Stimulated activated CD4-positive, alpha-beta T cell treated with anti-CD3 and anti-CD28 coated beads, TNF-alpha, amount 100 ng/mL, for 24 hours (primary cell): ENCODE measurements at regions not wholly inside any gene's neighbourhood (a gene's known extent, or its start where the extent isn't known, plus 50 kb on each side); places are given as distances from the start of the nearest gene placed in this dataset.

ENCODE experiments used
- DNase-seq, 3 experiments: peaks; one replicate each; pipeline ENCODE4 v3.0.0-alpha.2; 2020; ENCODE audit warnings: low read depth in 3 of 3

GRCh38 chr1:229208481-229208880 lies 62.4 kb upstream of the RAB4A start:
- no peak for DNase-seq

GRCh38 chr1:229209386-229209785 lies 61.5 kb upstream of the RAB4A start:
- peak in 1 of 3 experiments; percentile 9 for DNase-seq

DNA sequence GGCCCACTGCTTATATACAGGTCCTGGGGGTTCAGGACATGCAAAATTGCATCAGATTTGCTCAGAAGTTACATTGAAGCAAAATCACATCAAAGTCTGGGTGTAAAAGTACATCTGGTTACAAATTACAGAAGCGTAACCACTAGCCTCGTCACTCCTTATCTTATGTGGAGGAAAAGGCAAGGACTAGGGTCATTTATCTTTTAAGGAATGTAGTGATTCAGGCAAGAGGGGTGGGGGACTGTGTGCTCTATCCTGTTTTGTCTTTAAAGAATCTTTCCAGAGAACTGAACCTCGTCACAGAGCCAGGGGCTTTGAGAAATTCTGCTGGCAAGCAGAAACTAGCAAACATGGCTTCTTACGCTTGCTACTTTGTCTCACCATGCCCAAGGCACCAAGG lies 61.1 kb upstream of the RAB4A start:
- no peak for DNase-seq

DNA sequence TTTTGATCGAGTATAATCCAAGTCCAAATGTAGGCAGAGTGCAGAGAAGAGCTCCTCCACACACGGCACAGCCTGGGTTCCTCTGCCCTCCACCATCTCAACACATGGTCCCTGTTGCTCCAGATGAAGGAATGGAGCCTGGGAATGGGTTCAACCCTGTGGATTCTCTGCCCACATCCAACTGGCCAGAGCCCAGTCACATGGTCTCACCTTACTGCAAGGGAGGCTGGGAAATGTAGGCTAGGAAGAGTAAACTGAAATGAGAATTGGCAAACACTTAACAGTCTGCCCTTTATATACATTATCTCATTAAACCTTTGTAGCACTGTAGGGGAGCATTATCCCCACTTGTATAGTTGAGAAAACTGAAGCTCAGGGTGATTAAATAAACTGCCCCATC lies 60.1 kb upstream of the RAB4A start:
- DNase-seq, result no peak

DNA sequence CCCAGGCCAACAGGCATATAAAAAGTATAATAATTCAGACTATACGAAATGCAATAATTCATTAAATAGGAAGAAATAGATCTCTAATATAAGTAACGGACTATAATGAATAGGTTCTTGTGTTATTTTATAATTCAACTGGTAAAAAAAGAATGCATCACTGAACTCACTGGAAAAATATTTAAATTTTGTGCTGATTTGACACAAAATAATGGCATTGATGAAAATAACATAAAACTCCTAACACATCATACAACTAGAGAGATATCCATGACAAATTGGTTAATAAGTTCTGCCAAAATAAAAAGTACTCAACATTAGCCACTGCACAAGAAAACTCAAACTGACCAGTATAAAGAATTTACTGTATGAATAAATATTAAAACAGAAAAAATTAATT lies 57.1 kb upstream of the RAB4A start:
- no peak for DNase-seq

DNA sequence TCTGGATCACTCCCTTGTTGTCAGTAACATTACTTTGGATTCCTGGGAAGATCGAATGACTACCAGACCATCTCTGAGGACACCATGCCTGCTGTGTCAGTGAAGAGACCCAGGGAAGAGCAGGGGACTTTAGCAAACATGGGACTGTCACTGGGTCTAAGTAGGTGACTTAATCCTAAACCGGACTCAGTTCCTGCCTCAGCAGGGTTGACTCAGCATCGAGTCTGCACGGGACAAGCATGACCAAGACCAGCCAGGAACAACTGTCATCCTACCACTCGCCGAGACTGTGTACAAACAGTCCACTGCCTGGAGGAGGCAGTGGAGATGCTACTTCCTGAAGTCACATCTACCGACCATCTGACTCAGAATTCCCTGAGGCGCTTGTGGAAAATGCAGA lies 53.2 kb upstream of the RAB4A start:
- no peak for DNase-seq

DNA sequence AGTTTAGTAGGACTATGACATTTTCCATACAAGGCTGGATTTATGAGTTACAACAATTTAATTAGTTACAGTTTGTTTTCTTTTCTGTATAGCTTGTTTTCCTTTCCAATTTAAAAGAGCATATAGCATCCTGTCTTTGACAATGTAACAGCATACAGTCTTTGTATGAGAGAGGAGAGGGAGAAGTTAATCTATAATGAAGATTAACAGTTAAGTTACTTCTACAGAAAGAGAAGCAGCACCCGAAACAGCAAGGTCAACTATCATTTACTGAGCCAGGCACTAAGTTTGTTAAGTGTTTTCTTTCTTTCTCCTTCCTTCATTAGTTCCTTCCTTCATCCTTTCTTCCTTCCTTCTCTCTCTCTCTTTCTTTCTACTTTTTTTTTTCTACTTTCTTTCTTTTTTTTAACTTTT lies 52.3 kb upstream of the RAB4A start:
- no peak for DNase-seq

- DNase-seq, result no peak
Observed at GRCh38 chr1:229220163-229220846, 50.6 kb upstream of the RAB4A start.

DNA sequence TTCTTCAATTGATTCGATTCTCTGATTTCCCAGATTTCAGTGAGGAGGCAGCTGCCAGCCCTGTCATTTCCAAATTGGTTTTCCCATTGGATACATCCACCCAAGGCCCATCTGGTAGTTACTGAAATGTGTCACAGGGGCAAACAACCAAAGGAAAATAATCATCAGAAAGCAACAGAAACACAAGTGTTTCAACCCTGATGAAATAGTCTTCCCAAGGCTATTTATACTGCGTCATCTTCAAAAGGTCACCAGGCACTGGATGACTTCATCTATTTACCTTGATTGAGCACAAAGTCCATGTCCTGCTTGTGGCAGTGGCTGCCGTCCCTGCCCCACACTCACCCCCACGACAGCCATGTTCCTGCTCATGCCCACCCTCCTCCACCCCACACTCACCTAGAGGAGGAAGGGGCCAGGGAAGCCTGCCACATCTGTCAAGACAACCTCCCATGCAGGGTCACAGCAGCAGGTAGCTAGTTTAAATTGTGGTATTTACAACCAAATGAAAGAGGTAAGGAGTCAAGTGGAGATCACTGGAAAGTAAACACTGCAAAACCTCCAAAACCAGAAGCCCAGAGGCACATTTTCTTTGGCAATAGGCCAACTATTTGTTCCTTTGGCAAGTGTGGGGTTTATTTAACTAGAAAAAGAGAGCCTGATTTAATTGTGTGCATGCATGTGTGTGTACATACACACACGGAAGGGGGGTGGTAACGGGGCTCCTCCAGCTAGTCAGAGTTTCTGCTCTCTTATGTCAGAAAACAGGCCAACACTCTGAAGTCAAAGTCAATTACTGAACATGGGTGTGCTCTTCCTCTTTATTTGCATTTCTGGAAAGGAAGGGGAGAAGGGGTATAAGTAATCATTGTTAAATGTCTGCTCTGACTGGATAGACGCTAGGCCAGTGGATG lies 49.5 kb upstream of the RAB4A start:
- no peak for DNase-seq
